HepG2 (cell line): ENCODE measurements at regions not wholly inside any gene's neighbourhood (a gene's known extent, or its start where the extent isn't known, plus 50 kb on each side); places are given as distances from the start of the nearest gene placed in this dataset.
"Not testable (repeated sequence)": the region's sequence is repeated elsewhere in the genome, so short reads cannot be mapped to it uniquely, and the experiment has no call there.

Source experiments
- ATAC-seq: fragments of 200-7000 bp; cut with Tn5 transposase; 3 replicates; pipeline ENCODE4 v1.9.1; 2020; ENCODE audit warnings: mild to moderate bottlenecking, moderate library complexity
- BruUV-seq: library from RNA; stranded (reverse); fragments of 400-500 nt; replicated peaks from 2 replicates; lab custom pipeline; 2021; lab: Mats Ljungman, UMichigan
- CTCF ChIA-PET: fragments of 300-600 bp; formaldehyde crosslinking; extraction: SDS; loops from one replicate; lab custom pipeline; 2021; ENCODE audit warnings: low total read pairs, inconsistent platforms, low intra/inter-chr PET ratio; lab: Yijun Ruan, JAX
- POLR2A ChIA-PET: fragments of 350-600 bp; sonication (Branson Sonifier 250); formaldehyde crosslinking; loops from one replicate; lab custom pipeline; 2020; ENCODE audit warnings: antibody characterized with exemption, inconsistent platforms; lab: Yijun Ruan, JAX
- DNase-seq: peaks from one replicate; pipeline ENCODE4 v3.0.0-alpha.2; 2015; ENCODE audit warnings: low spot score
- FAIRE-seq: peaks from 3 replicates; lab custom pipeline; 2011; peaks lifted over from hg19 to GRCh38; lab: Jason Lieb, UNC
- H2AFZ ChIP-seq: one replicate; pipeline ENCODE4 v1.6.1; 2011; ENCODE audit warnings: low read length, inconsistent platforms
- H3K27ac ChIP-seq: fragments of 300-600 bp; 3 replicates; pipeline ENCODE4 v1.8.0; 2011; ENCODE audit warnings: mixed run types, mild to moderate bottlenecking, mixed read lengths, low read length, inconsistent platforms; ENCODE audit not compliant: insufficient read depth; ENCODE audit errors: extremely low read length
- H3K27me3 ChIP-seq, 2 experiments: fragments of 200-600 bp in 1 of 2; 2 replicates in 1 of 2; 3 replicates in 1 of 2; pipeline versions ENCODE4 v1.6.0 to v1.8.0; 2011; ENCODE audit warnings: low read length in 2 of 2, mild to moderate bottlenecking in 2 of 2, moderate library complexity in 2 of 2, inconsistent platforms in 1 of 2; ENCODE audit not compliant: insufficient read depth in 2 of 2, control insufficient read depth in 1 of 2
- H3K36me3 ChIP-seq, 2 experiments: fragments of 200-600 bp in 1 of 2; replicated peaks in 1 of 2; 2 replicates in 1 of 2; 3 replicates in 1 of 2; pipeline versions ENCODE4 v1.5.1 to v1.8.0; 2011; ENCODE audit warnings: low read length in 2 of 2, inconsistent platforms in 1 of 2; ENCODE audit not compliant: insufficient read depth in 2 of 2, control insufficient read depth in 1 of 2
- H3K4me1 ChIP-seq: 2 replicates; pipeline ENCODE4 v1.5.1; 2012; ENCODE audit warnings: low read length, inconsistent platforms; ENCODE audit not compliant: insufficient read depth
- H3K4me2 ChIP-seq: 2 replicates; pipeline ENCODE4 v1.6.0; 2011; ENCODE audit warnings: low read depth, low read length, inconsistent platforms
- H3K4me3 ChIP-seq, 3 experiments: fragments of 200-600 bp in 1 of 3; sonication (generic), shearing (Covaris generic) in 1 of 3; replicated peaks in 1 of 3; 2 replicates each; pipeline ENCODE4 v1.5.1; 2011 to 2016; ENCODE audit warnings: low read length in 3 of 3, inconsistent platforms in 2 of 3, low read depth in 2 of 3, mild to moderate bottlenecking in 2 of 3, control low read depth in 1 of 3, mixed read lengths in 1 of 3; ENCODE audit not compliant: insufficient read depth in 1 of 3
- H3K79me2 ChIP-seq: one replicate; pipeline ENCODE4 v1.6.1; 2011; ENCODE audit warnings: low read length, inconsistent platforms; ENCODE audit not compliant: insufficient read depth
- H3K9ac ChIP-seq: 2 replicates; pipeline ENCODE4 v1.6.0; 2011; ENCODE audit warnings: mild to moderate bottlenecking, low read depth, low read length, inconsistent platforms; ENCODE audit not compliant: insufficient read depth
- H3K9me3 ChIP-seq: 2 replicates; pipeline ENCODE4 v1.5.1; 2012; ENCODE audit warnings: mild to moderate bottlenecking, low read length
- H4K20me1 ChIP-seq: 2 replicates; pipeline ENCODE4 v1.6.0; 2011; ENCODE audit warnings: inconsistent platforms, mild to moderate bottlenecking, low read length, moderate library complexity; ENCODE audit not compliant: insufficient read depth
- WGBS: methylation state at CpG from one replicate; pipeline ENCODE4 v1.1.6; 2017; ENCODE audit warnings: low lambda C conversion rate; 5-methylcytosine and 5-hydroxymethylcytosine counted together
- in situ Hi-C: cut with HindIII; loops from 2 replicates; pipeline ENCODE4 v1.10.0; 2017; ENCODE audit warnings: low pct_unique_long_range_greater_than_20kb; ENCODE audit not compliant: extremely low pct_ligation_motif_present
- intact Hi-C: fragments of 100-400 bp; cut with micrococcal nuclease; formaldehyde crosslinking; loops from one replicate; pipeline ENCODE4 v1.10.0; 2022; ENCODE audit not compliant: unreplicated experiment

- H3K27ac ChIP-seq, H3K27me3 ChIP-seq, H3K4me2 ChIP-seq, H3K9me3 ChIP-seq, in situ Hi-C loops, DNase-seq, H4K20me1 ChIP-seq, H3K4me1 ChIP-seq, H3K4me3 ChIP-seq, H3K79me2 ChIP-seq, H2AFZ ChIP-seq, H3K36me3 ChIP-seq, FAIRE-seq, POLR2A ChIA-PET, CTCF ChIA-PET, ATAC-seq, BruUV-seq, intact Hi-C loops, H3K9ac ChIP-seq: not testable (repeated sequence)
- WGBS, result 2% methylated on average over 2 of the region's 2 CpGs
Observed at GRCh38 chr7:35133465-35133864, 96.2 kb upstream of the DPY19L1 start.

- H3K4me2 ChIP-seq, intact Hi-C loops, H4K20me1 ChIP-seq, H3K79me2 ChIP-seq, H3K27ac ChIP-seq, H3K36me3 ChIP-seq, CTCF ChIA-PET, FAIRE-seq, POLR2A ChIA-PET, H3K27me3 ChIP-seq, H3K4me1 ChIP-seq, H3K9ac ChIP-seq, H2AFZ ChIP-seq, BruUV-seq, in situ Hi-C loops, H3K4me3 ChIP-seq, ATAC-seq, H3K9me3 ChIP-seq, DNase-seq: not testable (repeated sequence)
Observed at GRCh38 chr7:35133011-35133410, 95.7 kb upstream of the DPY19L1 start.

GRCh38 chr7:35128662-35129061 is 91.4 kb upstream of the DPY19L1 start:
- H3K4me2 ChIP-seq, result not testable (repeated sequence)

GRCh38 chr7:35118526-35118925 is 81.2 kb upstream of the DPY19L1 start:
- WGBS, result 17% methylated on average over 6 of the region's 6 CpGs
- FAIRE-seq, CTCF ChIA-PET, H3K9me3 ChIP-seq, H2AFZ ChIP-seq, intact Hi-C loops, H3K4me2 ChIP-seq, ATAC-seq, H3K4me1 ChIP-seq, BruUV-seq, H3K36me3 ChIP-seq, H3K4me3 ChIP-seq, H3K27ac ChIP-seq, POLR2A ChIA-PET, H3K9ac ChIP-seq, H4K20me1 ChIP-seq, DNase-seq, in situ Hi-C loops, H3K79me2 ChIP-seq, H3K27me3 ChIP-seq: not testable (repeated sequence)

More at GRCh38 chr7:35128662-35129061, 91.4 kb upstream of the DPY19L1 start:
- intact Hi-C loops, H3K9me3 ChIP-seq, in situ Hi-C loops, H3K27me3 ChIP-seq, H3K27ac ChIP-seq, POLR2A ChIA-PET, ATAC-seq, H3K4me3 ChIP-seq, H3K79me2 ChIP-seq, H3K4me1 ChIP-seq, H4K20me1 ChIP-seq, H3K9ac ChIP-seq, CTCF ChIA-PET, H2AFZ ChIP-seq, BruUV-seq, DNase-seq, H3K36me3 ChIP-seq, FAIRE-seq: not testable (repeated sequence)
- WGBS, result 8% methylated on average over 2 of the region's 2 CpGs
